Keratinocyte (primary cell): ENCODE measurements at regions not wholly inside any gene's neighbourhood (a gene's known extent, or its start where the extent isn't known, plus 50 kb on each side); places are given as distances from the start of the nearest gene placed in this dataset.

Source experiments
- DNase-seq: peaks from one replicate; pipeline ENCODE4 v3.0.0-alpha.2; 2011; ENCODE audit warnings: low read depth, missing footprints, low spot score
- FAIRE-seq: peaks from 2 replicates; lab custom pipeline; 2011; peaks lifted over from hg19 to GRCh38; lab: Jason Lieb, UNC
- H2AFZ ChIP-seq: 2 replicates; pipeline ENCODE4 v1.6.0; 2012; ENCODE audit warnings: low read length, control low read depth, inconsistent platforms; ENCODE audit not compliant: control insufficient read depth
- H3K27ac ChIP-seq: 2 replicates; pipeline ENCODE4 v1.5.1; 2011; ENCODE audit warnings: low read length; ENCODE audit not compliant: control insufficient read depth, insufficient read depth
- H3K27me3 ChIP-seq: 3 replicates; pipeline ENCODE4 v1.6.0; 2011; ENCODE audit warnings: low read length; ENCODE audit not compliant: control insufficient read depth, insufficient read depth; ENCODE audit errors: extremely low read depth
- H3K36me3 ChIP-seq, 2 experiments: 2 replicates in 1 of 2; 3 replicates in 1 of 2; pipeline ENCODE4 v1.5.1; 2011; ENCODE audit warnings: low read length in 2 of 2, mild to moderate bottlenecking in 1 of 2; ENCODE audit not compliant: control insufficient read depth in 2 of 2, insufficient read depth in 2 of 2; ENCODE audit errors: extremely low read depth in 1 of 2
- H3K4me1 ChIP-seq: 3 replicates; pipeline ENCODE4 v1.5.1; 2011; ENCODE audit warnings: low read length; ENCODE audit not compliant: control insufficient read depth, insufficient read depth; ENCODE audit errors: extremely low read depth
- H3K4me2 ChIP-seq: 3 replicates; pipeline ENCODE4 v1.6.0; 2011; ENCODE audit warnings: low read depth, low read length; ENCODE audit not compliant: control insufficient read depth, insufficient read depth; ENCODE audit errors: extremely low read depth
- H3K4me3 ChIP-seq, 3 experiments: fragments of 200-600 bp in 1 of 3; sonication (generic) in 1 of 3; 2 replicates in 2 of 3; 3 replicates in 1 of 3; pipeline ENCODE4 v1.5.1; 2011 to 2016; ENCODE audit warnings: low read length in 3 of 3, mild to moderate bottlenecking in 3 of 3, control low read depth in 2 of 3, inconsistent platforms in 1 of 3, low read depth in 1 of 3, mixed read lengths in 1 of 3, mixed run types in 1 of 3, moderate library complexity in 1 of 3; ENCODE audit not compliant: control insufficient read depth in 2 of 3, insufficient read depth in 2 of 3; ENCODE audit errors: extremely low read depth in 1 of 3
- H3K79me2 ChIP-seq: 2 replicates; pipeline ENCODE4 v1.6.0; 2012; ENCODE audit warnings: low read length; ENCODE audit not compliant: control insufficient read depth, insufficient read depth
- H3K9ac ChIP-seq: 3 replicates; pipeline ENCODE4 v1.6.0; 2011; ENCODE audit warnings: low read length; ENCODE audit not compliant: control insufficient read depth, insufficient read depth; ENCODE audit errors: extremely low read depth
- H3K9me1 ChIP-seq: 3 replicates; pipeline ENCODE4 v1.6.0; 2011; ENCODE audit warnings: low read length; ENCODE audit not compliant: control insufficient read depth, insufficient read depth; ENCODE audit errors: extremely low read depth
- H3K9me3 ChIP-seq: 2 replicates; pipeline ENCODE4 v1.5.1; 2012; ENCODE audit warnings: low read depth, low read length; ENCODE audit not compliant: control insufficient read depth
- H4K20me1 ChIP-seq: 3 replicates; pipeline ENCODE4 v1.6.0; 2011; ENCODE audit warnings: low read length; ENCODE audit not compliant: control insufficient read depth, insufficient read depth; ENCODE audit errors: extremely low read depth
- CTCF ChIP-seq, 3 experiments: IDR thresholded peaks in 1 of 3; conservative IDR thresholded peaks in 1 of 3; optimal IDR thresholded peaks in 1 of 3; 2 replicates in 2 of 3; 3 replicates in 1 of 3; pipeline versions ENCODE3 to v1.5.1; 2011; ENCODE audit warnings: low read length in 3 of 3, mild to moderate bottlenecking in 3 of 3, moderate library complexity in 2 of 3, control low read depth in 1 of 3, inconsistent platforms in 1 of 3; ENCODE audit not compliant: insufficient read depth in 2 of 3; ENCODE audit errors: extremely low read depth in 1 of 3
- EZH2 ChIP-seq: IDR thresholded peaks from one replicate; pipeline ENCODE4 v1.6.1; 2012; ENCODE audit warnings: inconsistent platforms, mild to moderate bottlenecking, low read length, moderate library complexity
- dilution Hi-C: fragments of 300-500 bp; cut with MboI; formaldehyde crosslinking; loops from one replicate; pipeline ENCODE4 v1.7.0; 2020; ENCODE audit warnings: low sequenced_read_pairs; ENCODE audit not compliant: extremely low pct_ligation_motif_present

GRCh38 chr6:23329086-23329485 is 759.7 kb downstream of the HDGFL1 start:
- Histone ChIP-seq H4K20me1 (no peaks in the 10 kb centered on the region), H3K4me3 (no peak overlapping the region), H3K9ac (no peak overlapping the region), H3K9me1 (no peaks in the 10 kb centered on the region), H3K9me3 (no peaks in the 10 kb centered on the region), H2AFZ (no peak overlapping the region), H3K4me1 (no peaks in the 10 kb centered on the region), H3K4me2 (no peak overlapping the region), H3K27ac (no peak overlapping the region), H3K27me3 (no peaks in the 10 kb centered on the region), H3K79me2 (no peaks in the 10 kb centered on the region), H3K36me3 (no peaks in the 10 kb centered on the region)
- dilution Hi-C loops = no loop called here
- no peak for TF ChIP-seq CTCF (optimal IDR thresholded peaks at IDR 0.05 in 1 of 3, IDR thresholded peaks at IDR 0.05 in 1 of 3, conservative IDR thresholded peaks at IDR 0.05 in 1 of 3; ENCODE audit: extremely low read depth in 1 of 3, insufficient read depth in 2 of 3, low read length in 3 of 3)
- TF ChIP-seq EZH2 = no peak
- DNase-seq (no peak), FAIRE-seq (no peak)

- H3K27ac ChIP-seq = no peak overlapping the region
- no peak overlapping the region for H3K4me2 ChIP-seq
- H3K9me1 ChIP-seq = no peaks in the 10 kb centered on the region
- H4K20me1 ChIP-seq = no peaks in the 10 kb centered on the region
- no peaks in the 10 kb centered on the region for H3K79me2 ChIP-seq
- dilution Hi-C loops = no loop called here
- TF ChIP-seq EZH2 = no peak
- TF ChIP-seq CTCF (optimal IDR thresholded peaks at IDR 0.05 in 1 of 3, IDR thresholded peaks at IDR 0.05 in 1 of 3, conservative IDR thresholded peaks at IDR 0.05 in 1 of 3; ENCODE audit: extremely low read depth in 1 of 3, insufficient read depth in 2 of 3, low read length in 3 of 3) = no peak
- H2AFZ ChIP-seq = no peak overlapping the region
- H3K4me1 ChIP-seq = no peaks in the 10 kb centered on the region
- FAIRE-seq = no peak
- no peak overlapping the region for H3K4me3 ChIP-seq
- no peaks in the 10 kb centered on the region for H3K9me3 ChIP-seq
- H3K27me3 ChIP-seq = no peaks in the 10 kb centered on the region
- no peak for DNase-seq
- no peak overlapping the region for H3K9ac ChIP-seq
- H3K36me3 ChIP-seq = no peaks in the 10 kb centered on the region
Measured at GRCh38 chr6:23330632-23331031, 761.3 kb downstream of the HDGFL1 start.
